Upper lobe of left lung (tissue), 4 donors: ENCODE measurements at regions not wholly inside any gene's neighbourhood (a gene's known extent, or its start where the extent isn't known, plus 50 kb on each side); places are given as distances from the start of the nearest gene placed in this dataset.

Experiments
- EP300 ChIP-seq, 4 donors: sonication (generic); formaldehyde crosslinking; IDR thresholded peaks; one replicate each; pipeline ENCODE4 v1.5.1; 2017; ENCODE audit warnings: antibody characterized with exemption in 4 of 4, control low read depth in 2 of 4
- POLR2A ChIP-seq, 4 donors: fragments of 450-650 bp; IDR thresholded peaks; one replicate each; pipeline ENCODE4 v1.5.1; 2016 to 2017; ENCODE audit warnings: antibody characterized with exemption in 4 of 4, mild to moderate bottlenecking in 2 of 4
- POLR2AphosphoS5 ChIP-seq, 2 donors: sonication (generic); formaldehyde crosslinking; IDR thresholded peaks; one replicate each; pipeline ENCODE4 v1.5.1; 2017; ENCODE audit warnings: antibody characterized with exemption in 2 of 2
- TF ChIP-seq, protein P1 (sequence below), 6 experiments: fragments of 450-650 bp in 4 of 6; fragments of 200-600 bp in 2 of 6; sonication (generic) in 2 of 6; IDR thresholded peaks; one replicate each; pipeline ENCODE4 v1.5.1; 2016 to 2019; ENCODE audit warnings: antibody characterized with exemption in 6 of 6

DNA sequence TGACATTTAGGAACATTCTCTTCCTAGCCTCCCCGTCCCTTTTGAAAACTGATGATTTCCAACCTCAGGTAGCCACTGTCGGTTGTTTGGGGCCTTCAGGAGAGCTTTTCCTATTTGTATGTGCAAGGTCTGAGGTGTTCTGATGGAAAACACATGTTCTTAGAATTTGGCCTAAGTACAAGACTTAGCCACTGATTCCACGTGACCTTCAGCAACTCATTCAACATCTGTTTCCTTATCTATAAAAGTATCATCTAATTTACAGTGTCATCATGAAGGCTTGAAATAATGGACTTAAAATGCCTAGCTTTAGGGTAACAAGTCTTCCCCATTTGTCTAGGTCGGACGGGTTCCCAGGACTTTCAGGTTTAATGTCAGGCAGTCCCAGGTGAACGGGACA lies 259.3 kb downstream of the SOX9 start:
- no peak for TF ChIP-seq EP300 (IDR thresholded peaks at IDR 0.05)
- TF ChIP-seq POLR2AphosphoS5 (IDR thresholded peaks at IDR 0.05): no peak
- TF ChIP-seq POLR2A (IDR thresholded peaks at IDR 0.05): no peak
- TF ChIP-seq, protein P1, sequence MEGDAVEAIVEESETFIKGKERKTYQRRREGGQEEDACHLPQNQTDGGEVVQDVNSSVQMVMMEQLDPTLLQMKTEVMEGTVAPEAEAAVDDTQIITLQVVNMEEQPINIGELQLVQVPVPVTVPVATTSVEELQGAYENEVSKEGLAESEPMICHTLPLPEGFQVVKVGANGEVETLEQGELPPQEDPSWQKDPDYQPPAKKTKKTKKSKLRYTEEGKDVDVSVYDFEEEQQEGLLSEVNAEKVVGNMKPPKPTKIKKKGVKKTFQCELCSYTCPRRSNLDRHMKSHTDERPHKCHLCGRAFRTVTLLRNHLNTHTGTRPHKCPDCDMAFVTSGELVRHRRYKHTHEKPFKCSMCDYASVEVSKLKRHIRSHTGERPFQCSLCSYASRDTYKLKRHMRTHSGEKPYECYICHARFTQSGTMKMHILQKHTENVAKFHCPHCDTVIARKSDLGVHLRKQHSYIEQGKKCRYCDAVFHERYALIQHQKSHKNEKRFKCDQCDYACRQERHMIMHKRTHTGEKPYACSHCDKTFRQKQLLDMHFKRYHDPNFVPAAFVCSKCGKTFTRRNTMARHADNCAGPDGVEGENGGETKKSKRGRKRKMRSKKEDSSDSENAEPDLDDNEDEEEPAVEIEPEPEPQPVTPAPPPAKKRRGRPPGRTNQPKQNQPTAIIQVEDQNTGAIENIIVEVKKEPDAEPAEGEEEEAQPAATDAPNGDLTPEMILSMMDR (IDR thresholded peaks at IDR 0.05): no peak
